GM21737 (cell line): ENCODE measurements at regions not wholly inside any gene's neighbourhood (a gene's known extent, or its start where the extent isn't known, plus 50 kb on each side); places are given as distances from the start of the nearest gene placed in this dataset.
A peak's percentile ranks its signal among the peaks of the same experiment; 100 is the strongest.

Source experiments
- ATAC-seq: cut with Tn5 transposase; IDR thresholded peaks from one replicate; pipeline ENCODE4 v1.9.1; 2021; ENCODE audit warnings: mild to moderate bottlenecking, moderate library complexity; ENCODE audit not compliant: unreplicated experiment

DNA sequence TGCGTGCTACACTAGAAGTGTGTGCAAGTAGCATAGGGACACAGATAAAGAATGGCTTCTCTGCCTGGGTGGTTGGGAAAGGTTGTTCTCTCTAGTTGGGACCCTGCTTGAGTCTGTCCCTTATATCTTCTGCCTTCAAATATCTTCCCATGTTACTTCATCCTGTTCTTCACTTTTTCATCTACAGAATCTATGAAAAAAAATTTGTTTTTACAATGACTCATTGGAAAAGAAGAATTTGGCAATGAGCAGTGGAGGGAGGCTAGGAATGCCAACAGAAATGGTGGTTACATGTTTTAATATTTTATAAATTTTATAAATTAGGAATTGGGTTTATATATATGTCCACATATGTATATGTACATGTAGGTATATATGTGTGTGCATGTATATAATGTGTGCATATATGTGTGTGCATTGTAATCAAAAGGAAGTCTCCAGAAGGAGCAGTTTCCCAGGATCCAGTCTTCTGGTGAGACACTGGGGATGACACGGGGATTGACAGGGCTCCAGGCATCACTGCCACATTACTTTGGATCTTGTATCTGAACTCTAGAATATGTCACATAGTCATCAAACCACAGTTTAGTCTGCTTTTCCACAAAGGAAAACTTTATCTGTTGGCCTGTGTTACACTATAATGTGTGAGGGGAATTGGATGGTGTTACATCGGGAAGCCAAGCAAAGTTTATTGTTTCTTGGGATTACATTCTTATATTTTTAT is 75.3 kb upstream of the RIPOR2 start:
- ATAC-seq: no peak

DNA sequence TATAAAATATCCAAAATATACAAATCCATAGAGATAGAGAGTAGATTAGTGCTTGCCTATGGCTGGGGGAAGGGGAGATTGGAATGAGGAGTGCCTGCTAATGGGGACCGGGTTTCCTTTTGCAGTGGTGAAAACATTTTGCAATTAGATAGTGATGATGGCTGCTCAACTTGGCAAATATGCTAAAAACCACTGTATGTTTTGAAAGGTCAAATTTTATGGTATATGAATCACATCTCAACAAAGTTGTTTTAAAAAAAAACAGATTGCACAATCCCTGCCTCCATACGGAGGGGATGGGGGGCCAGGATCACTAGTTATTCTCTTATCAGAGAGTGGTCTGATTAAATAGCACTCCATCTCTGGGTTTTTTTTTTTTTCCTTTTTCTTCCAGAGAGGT is 76.9 kb upstream of the RIPOR2 start:
- no peak for ATAC-seq

DNA sequence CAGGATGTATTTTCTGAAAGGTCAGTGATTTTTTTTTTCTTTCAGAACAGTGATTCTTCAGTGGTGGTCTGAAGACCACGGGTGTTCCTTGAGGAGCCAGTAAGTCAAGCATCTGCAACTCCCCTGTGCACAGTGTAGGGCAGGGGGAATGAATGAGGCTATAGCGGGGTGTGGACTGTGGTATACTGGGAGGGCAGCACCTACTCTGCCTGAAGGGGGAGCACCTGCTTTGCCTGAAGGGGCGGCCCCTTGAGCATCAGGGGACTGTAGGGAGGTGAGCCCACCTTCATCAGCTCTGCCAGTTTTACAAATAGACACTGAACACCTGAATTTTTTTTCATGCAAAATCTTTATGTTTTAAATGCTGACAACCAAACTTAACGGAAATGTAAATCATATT is 77.5 kb upstream of the RIPOR2 start:
- no peak for ATAC-seq

DNA sequence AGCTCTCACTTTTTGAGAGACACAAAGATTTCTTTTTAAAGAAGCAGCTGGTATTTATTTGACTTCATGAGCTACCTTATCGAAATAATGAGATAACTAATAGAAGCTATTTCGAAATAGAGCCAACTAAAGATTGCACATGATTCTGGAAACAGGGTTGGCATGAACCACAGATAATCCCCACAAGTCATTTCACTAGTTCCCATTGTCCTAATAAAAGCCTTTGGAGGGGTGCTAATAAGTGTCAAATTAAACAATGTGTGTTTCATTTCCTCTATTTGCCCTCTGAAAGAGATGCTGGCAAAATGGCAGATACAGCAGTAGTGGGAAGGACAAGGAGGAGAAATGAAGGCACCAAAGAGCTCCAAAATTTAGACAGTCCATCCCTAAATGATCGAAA is 78.6 kb upstream of the RIPOR2 start:
- no peak for ATAC-seq

DNA sequence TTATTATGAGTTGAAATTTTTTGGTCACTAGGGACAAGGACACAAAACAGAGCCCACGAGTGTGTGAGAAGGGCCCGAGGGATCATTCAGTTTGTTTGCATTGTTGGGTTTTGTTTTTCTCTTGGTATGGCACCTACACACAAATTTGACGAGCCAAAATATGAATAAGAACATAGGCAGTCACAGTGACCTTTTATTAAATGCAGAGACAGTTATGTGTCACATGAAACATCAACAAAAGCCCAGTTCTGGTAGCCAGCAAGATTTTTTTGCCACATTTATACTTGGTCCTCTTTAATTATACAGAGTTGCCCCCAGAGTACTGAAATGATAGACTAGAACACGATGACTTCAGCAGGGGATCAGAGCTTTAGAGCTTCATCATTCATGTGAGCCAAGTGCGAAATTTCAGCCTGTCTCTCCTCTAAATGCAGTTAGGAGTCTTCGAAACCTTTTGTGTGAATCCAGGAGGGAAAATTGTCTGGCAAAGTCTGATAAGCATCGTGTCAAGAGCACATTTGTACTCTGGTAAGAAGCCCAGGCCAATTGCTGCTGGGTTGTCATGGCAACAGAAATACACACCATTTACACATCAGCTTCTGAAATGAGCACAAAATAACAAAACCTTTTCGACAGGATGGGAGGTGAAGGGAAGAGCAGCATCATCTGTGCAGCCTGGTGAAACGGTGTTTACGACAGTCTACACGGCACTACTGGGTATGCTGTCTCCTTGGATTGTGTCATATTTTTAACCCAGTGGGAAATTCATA is 79.2 kb upstream of the RIPOR2 start:
- no peak for ATAC-seq

DNA sequence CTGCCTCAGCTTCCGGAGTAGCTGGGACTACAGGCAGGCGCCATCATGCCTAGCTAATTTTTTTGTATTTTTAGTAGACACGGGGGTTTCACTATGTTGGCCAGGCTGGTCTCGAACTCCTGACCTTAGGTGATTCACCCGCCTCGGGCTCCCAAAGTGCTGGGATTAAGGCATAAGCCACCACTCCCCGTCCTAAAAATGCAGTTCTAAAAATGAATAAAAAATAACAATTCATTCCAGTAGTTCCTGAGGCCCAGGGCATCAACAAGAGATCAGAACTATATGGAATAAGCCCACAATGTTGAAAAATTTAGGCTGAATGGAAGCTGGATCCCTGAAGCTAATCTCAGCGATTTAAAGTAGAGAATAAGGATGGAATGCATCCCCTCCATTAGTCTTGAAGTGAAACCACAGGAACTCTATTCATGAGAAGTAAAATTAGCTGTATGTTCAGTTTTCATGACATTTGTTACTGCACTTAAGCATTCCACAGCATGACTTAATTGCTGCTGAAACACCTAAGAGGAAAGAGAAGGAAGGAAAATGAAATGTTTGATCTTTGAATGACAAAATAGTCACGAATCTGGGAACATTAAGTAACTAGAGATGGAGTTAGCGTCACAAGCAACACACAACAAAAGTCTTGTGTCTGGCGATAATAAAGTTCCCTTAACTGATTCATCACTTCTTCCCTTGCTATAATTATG is 80.4 kb upstream of the RIPOR2 start:
- ATAC-seq: no peak

DNA sequence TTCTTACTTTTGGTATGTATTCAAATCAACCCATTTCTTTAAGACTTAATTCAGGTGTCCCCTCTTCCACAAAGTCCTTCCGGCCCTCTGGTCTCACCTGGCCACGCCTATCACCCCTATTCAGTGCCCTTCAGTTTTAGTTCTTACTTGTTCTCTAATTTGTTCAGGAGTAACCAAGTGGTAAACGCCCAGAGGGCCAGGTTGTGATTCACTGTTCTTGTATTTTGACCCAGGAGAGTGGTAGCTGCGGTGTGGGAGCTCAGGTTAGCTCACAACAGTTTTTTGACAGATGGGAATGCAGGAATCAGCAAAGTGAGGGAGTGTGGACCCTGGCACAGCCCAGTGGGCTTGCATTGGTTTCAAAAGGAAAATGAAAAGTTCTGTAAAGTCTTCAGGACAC is 81.7 kb upstream of the RIPOR2 start:
- ATAC-seq: no peak

DNA sequence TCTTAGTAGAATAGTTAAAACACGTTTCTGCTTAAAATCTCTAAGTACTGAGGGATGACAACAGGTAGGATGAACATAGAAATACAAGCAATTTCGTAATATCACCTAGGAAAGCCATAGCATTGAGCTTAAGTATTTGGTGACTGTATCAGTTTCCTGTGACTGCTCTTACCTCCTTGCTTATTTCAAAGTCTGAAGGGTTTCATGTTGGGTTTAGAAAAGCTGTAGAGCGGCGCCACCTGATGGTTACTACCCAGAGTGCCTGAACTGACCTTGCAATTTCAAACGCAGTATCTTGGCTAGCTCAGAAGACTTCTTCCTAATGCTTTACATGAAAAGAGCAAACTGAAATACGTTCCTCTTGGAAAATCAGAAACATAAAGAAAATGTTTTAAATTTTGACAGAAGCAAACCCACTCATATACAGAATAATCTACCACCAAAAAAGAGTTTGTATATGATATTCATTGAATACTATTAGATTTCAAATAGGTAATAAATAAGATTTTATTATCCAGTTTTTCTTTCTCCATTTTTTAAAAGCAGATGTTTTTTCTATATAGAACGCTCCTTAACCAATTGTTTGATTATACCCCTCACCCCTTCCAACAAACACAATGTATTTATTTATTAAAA is 82.3 kb upstream of the RIPOR2 start:
- peak; percentile 64 for ATAC-seq

DNA sequence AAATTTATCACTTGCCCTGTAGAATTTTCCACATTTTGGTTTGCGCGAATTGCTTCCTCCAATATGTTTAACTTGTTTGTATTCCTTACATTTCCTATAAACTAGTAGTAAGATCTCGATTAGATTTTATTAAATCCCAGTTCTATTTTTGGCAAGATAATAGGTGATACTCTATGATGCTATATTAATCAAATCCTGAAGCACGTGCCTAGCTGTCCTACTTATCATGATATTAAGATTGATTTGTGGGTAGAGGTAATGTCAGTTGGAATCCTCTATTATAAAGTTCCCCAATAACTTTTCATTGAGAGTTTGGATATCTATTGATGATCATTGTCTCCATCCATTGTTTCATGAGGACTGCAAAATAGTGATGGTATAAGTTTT is 82.8 kb upstream of the RIPOR2 start:
- no peak for ATAC-seq

DNA sequence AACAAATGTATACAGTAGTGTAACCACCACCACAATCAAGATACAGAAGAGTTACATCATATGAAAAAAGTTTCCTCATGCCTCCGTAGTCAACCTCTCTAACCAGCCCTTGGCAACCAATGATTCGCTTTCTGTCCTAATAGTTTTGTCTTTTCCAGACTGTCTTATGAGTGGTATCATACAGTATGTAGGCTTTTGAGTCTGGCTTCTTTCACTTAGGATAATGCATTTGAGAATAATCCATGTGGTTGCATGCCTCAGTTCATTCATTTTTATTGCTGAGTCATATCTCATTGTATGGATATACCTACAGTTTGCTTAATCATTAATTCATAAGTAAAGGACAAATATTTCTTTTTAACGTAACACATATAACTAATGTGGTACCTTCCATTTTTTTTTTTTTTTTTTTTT is 86.4 kb upstream of the RIPOR2 start:
- no peak for ATAC-seq

DNA sequence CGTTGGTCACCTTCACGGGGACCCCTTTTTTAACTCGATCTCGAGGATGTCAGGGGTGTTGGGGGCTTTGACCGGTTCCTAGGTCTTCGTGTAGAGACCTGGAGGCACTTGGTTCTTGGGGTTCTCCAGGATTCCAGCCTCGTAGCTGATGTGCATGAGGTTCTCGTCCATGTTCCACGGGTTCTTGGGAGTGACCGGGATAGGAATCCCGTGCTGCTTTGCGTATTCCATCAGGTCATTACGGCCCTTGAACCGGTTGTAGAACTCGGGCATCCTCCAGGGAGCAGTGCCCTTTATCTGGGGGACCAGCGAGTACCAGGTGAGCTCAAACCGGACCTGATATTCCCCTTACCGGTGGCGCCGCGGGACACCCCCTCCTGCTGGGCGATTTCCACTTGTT is 88.0 kb upstream of the RIPOR2 start:
- no peak for ATAC-seq

DNA sequence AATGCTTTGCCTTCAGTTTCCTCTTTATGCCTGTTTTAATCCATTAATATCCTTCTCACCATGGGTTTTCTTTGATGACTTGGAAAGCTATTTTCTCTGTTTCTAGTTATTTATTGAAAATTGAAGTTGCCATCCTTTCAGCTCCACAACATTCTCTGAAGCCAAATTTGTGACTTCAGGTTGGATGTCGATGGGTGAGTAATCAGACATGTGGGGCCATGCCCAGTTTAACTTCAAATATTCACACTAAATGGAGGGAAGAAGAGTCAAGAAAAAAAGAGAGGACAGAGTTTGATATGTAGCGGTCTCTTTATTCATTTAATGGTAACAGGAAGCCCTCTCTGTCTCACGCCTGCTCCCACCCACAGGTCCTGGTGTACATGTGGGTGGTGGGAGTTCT is 89.1 kb upstream of the RIPOR2 start:
- no peak for ATAC-seq

DNA sequence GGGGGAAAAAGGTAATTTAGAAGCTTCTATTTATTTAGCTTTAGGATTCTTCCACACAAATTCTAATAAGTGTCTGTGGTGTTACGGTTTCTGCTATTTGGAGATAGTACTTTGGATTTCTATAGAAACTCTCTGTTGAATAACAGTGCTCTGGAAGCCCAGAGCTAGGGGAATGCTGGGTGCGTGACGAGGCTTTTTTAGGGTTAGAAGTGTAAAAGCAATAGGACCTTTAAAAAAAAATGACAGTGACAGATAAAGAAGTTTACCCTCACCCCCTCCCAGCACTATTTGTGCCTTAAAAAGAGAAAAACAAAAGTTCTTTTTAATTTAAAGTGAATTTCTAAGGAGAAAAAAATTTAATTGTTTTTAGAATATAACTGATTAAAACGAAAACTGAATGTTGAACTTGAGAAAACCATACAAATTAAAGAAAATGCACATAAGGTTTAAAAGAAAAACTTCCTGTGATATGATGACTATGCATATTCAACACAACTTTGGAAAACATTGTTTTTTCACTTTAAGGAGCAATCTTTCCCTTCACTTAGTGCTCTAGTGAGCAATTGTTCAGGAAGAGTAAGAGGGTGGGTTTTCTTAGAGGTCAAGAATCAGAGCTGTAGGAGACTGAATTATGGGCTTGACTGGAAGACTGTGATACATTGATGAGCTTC is 89.6 kb upstream of the RIPOR2 start:
- no peak for ATAC-seq

DNA sequence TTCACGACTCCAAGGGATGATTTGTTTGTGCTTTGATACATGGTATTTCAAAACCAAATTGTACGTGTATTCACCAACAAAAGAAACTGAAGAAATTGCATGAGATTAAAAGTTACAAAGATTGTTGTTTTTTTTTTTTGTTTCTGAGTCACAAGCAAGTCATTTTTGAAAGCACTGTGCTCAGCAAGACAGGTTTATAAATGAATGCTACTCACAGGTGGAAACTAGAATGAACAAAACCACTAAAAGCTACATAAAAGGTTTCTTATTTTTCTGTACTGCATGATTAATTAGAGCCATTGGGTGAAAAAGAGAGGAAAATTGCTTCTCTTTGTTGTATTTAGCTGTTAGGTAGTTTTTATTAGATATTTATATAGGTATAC is 90.2 kb upstream of the RIPOR2 start:
- no peak for ATAC-seq

DNA sequence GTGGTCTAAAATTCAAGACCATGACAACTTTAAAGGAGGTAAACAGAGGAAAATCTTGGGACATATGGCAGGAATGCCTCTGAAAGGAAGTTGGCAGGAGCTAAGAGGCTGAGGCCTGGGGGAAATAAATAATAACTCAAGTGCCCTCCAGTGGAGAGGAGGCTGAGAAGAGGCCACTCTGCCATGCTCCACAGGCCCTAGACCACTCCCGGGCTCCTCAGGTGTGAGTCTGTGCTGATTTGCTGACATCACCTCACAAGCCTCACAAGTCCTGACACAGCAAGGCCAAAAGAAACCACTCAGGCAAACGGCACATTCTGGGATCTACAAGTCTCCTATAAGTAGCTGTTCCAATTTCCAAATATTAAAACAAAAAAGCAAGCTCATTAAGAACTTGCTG is 91.0 kb upstream of the RIPOR2 start:
- no peak for ATAC-seq

DNA sequence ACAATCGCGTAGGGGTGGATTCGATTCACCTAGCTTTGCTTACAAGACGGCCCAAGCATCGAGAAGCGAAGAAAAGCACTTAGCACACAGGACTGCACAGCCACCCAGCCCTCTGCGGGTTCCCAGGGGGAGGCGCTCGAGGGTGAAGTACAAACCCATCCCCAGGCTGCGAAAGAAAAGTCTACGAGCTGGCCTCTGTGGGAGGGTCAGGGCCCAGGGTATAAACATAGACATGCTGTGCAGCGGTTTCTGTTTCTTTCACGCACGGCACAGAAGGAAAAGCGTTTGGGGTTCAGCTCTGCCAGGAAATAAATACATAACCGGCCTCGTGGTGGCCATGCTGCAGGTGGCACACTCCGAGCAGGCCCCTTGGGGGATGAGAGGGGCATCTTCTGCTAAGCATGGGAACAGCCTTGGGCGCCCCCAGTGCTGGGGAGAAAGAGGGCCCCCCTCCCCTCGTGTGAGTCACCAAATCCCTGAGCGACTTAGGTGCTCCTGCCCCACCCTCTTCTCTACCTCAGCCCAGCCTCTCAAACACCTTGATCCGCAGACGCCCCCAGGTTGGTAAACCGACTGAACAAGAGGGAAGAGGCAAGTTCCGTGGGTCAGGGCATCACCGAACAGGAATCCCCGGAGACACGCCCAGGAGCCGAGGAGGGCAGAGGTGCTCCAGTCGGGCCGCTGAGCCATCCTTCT is 91.6 kb upstream of the RIPOR2 start:
- ATAC-seq: peak; percentile 96

DNA sequence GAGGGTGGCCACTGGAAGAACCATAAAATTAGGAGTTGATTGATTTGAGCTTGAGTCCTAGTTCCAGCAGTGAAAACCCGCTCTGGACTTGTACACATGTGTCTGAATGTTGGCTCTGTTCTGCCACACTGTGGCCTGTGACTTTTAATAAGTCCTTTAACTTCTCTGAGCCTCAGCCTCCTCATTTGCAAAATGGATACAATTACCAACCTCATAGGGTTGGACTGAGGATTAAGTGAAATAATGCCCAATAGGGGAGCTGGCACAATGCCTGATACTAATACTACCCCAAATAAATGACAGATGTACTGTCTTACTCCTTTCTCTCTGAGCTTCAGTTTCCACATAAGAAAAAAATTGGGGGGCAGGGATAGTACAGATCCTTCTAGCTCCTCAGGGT is 92.6 kb upstream of the RIPOR2 start:
- ATAC-seq: no peak

DNA sequence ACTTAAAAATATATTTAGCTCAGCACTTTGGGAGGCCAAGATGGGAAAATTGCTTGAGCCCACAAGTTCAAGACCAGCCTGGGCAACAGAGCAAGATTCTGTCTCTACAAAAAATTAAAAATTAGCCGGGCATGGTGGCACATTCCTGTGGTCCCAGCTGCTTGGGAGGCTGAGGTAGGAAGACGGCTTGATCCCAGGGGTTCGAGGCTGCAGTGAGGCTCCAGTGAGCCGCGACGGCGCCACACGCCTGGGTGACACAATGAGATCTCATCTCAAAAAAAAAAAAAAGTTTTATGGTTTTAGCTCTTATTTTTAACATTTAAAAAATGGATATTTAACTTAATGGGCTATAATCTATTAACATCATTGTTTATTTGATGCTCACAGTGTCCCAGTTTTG is 97.2 kb upstream of the RIPOR2 start:
- no peak for ATAC-seq

DNA sequence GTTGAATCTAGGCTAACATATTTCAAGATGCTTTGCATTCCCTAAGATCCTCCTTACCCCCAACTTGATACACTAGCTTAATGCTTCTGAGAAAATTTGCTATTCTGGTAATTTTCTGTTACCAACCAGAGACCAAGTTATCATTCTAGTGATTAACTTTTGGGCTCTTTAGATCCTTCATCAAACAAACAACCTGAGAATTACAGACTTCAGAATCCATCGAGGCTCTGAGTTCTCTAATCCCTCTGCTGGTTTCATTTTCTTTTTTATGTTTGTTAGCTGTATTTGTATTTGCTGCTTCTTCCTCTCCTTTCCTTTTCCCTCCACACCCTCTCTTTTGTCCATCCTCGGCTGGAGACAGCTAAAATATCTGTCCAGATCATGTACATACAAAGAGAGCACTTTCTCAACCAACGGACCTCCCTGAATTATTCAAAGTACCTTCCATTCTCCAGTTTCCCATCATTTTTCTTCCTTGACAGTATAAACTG is 98.7 kb upstream of the RIPOR2 start:
- no peak for ATAC-seq

DNA sequence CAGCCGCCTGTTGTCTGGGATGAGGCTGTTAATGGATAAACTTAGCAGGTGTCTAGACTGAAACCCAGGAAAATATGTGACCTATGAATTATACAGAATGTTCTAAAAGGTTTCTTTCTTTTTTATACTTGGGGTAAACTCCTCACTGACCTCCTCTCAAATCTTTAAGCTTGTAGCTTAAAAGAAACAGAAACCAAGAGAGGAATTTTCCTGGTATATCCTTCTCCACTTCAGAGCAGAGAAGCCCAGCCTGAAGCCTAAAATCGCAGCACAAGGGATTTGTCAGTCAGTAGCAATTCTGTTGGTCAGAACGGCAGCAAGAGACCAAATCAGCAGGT is 99.4 kb upstream of the RIPOR2 start:
- no peak for ATAC-seq
